ENCODE measurements at regions not wholly inside any gene's neighbourhood (a gene's known extent, or its start where the extent isn't known, plus 50 kb on each side); places are given as distances from the start of the nearest gene placed in this dataset.

- in situ Hi-C loops (cut with HindIII; ENCODE audit: low sequenced_read_pairs) = no loop called here
- no peak for TF ChIP-seq CTCF (IDR thresholded peaks at IDR 0.05; ENCODE audit: low read depth, low read length, missing control alignments)
- no peak for DNase-seq (ENCODE audit: low read depth)
- no peak overlapping the region for H3K4me3 ChIP-seq (ENCODE audit: low read depth, low read length)
Observed at GRCh38 chr20:39309458-39309857, 347.3 kb downstream of the DHX35 start.

- H3K4me3 ChIP-seq (ENCODE audit: low read depth, low read length) = no peak overlapping the region
- DNase-seq (ENCODE audit: low read depth) = no peak
- no peak for TF ChIP-seq CTCF (IDR thresholded peaks at IDR 0.05; ENCODE audit: low read depth, low read length, missing control alignments)
- in situ Hi-C loops (cut with HindIII; ENCODE audit: low sequenced_read_pairs) = no loop called here
Observed at GRCh38 chr20:39302312-39302711, 340.2 kb downstream of the DHX35 start.

GRCh38 chr20:39299783-39300182 lies 337.6 kb downstream of the DHX35 start:
- no peak for TF ChIP-seq CTCF (IDR thresholded peaks at IDR 0.05; ENCODE audit: low read depth, low read length, missing control alignments)
- no peak for DNase-seq (ENCODE audit: low read depth)
- H3K4me3 ChIP-seq (ENCODE audit: low read depth, low read length) = no peak overlapping the region
- in situ Hi-C loops (cut with HindIII; ENCODE audit: low sequenced_read_pairs) = no loop called here

- TF ChIP-seq CTCF (IDR thresholded peaks at IDR 0.05; ENCODE audit: low read depth, low read length, missing control alignments) = no peak
- in situ Hi-C loops (cut with HindIII; ENCODE audit: low sequenced_read_pairs) = no loop called here
- no peak overlapping the region for H3K4me3 ChIP-seq (ENCODE audit: low read depth, low read length)
- no peak for DNase-seq (ENCODE audit: low read depth)
Observed at GRCh38 chr20:39298571-39299506, 336.7 kb downstream of the DHX35 start.

- DNase-seq (ENCODE audit: low read depth) = no peak
- no peak for TF ChIP-seq CTCF (IDR thresholded peaks at IDR 0.05; ENCODE audit: low read depth, low read length, missing control alignments)
- in situ Hi-C loops (cut with HindIII; ENCODE audit: low sequenced_read_pairs) = no loop called here
- no peak overlapping the region for H3K4me3 ChIP-seq (ENCODE audit: low read depth, low read length)
Observed at GRCh38 chr20:39298121-39298520, 336.0 kb downstream of the DHX35 start.

- TF ChIP-seq CTCF (IDR thresholded peaks at IDR 0.05; ENCODE audit: low read depth, low read length, missing control alignments) = no peak
- no peak for DNase-seq (ENCODE audit: low read depth)
- in situ Hi-C loops (cut with HindIII; ENCODE audit: low sequenced_read_pairs) = no loop called here
- no peak overlapping the region for H3K4me3 ChIP-seq (ENCODE audit: low read depth, low read length)
Observed at GRCh38 chr20:39295301-39295700, 333.2 kb downstream of the DHX35 start.
